Heart left ventricle (tissue), 16 donors: ENCODE measurements at regions not wholly inside any gene's neighbourhood (a gene's known extent, or its start where the extent isn't known, plus 50 kb on each side); places are given as distances from the start of the nearest gene placed in this dataset.

Source experiments
- ATAC-seq, 4 donors: fragments of 200-7000 bp; cut with Tn5 transposase; one replicate each; pipeline ENCODE4 v1.9.1; 2020 to 2022; ENCODE audit warnings: moderate library complexity in 4 of 4, mild to moderate bottlenecking in 3 of 4, moderate number of reproducible peaks in 1 of 4
- DNase-seq, 5 donors: peaks; one replicate each; pipeline ENCODE4 v3.0.0-alpha.2; 2020
- H3K27ac ChIP-seq, 12 donors: fragments of 200-600 bp; sonication (generic) in 4 of 12; one replicate each; pipeline versions ENCODE4 v1.5.0 to v1.8.0; 2016 to 2022; ENCODE audit warnings: mild to moderate bottlenecking in 2 of 12
- H3K27me3 ChIP-seq, 9 donors: fragments of 200-600 bp; sonication (generic) in 2 of 9; one replicate each; pipeline versions ENCODE4 v1.5.1 to v1.8.0; 2016 to 2022; ENCODE audit warnings: mild to moderate bottlenecking in 3 of 9
- H3K36me3 ChIP-seq, 9 donors: fragments of 200-600 bp; sonication (generic) in 2 of 9; one replicate each; pipeline versions ENCODE4 v1.5.0 to v1.8.0; 2018 to 2022; ENCODE audit warnings: mild to moderate bottlenecking in 2 of 9
- H3K4me1 ChIP-seq, 12 donors: fragments of 200-600 bp; sonication (generic) in 4 of 12; one replicate each; pipeline versions ENCODE4 v1.5.0 to v1.8.0; 2016 to 2022; ENCODE audit warnings: mild to moderate bottlenecking in 3 of 12
- H3K4me3 ChIP-seq, 12 donors: fragments of 200-600 bp; sonication (generic) in 4 of 12; one replicate each; pipeline versions ENCODE4 v1.5.0 to v1.8.0; 2017 to 2022; ENCODE audit warnings: mild to moderate bottlenecking in 9 of 12, moderate library complexity in 4 of 12
- H3K9me3 ChIP-seq, 12 donors: fragments of 200-600 bp; sonication (generic) in 4 of 12; one replicate each; pipeline versions ENCODE4 v1.5.0 to v1.8.0; 2016 to 2022; ENCODE audit warnings: mild to moderate bottlenecking in 1 of 12
- POLR2A ChIP-seq, 2 donors: fragments of 450-650 bp; IDR thresholded peaks; one replicate each; pipeline ENCODE4 v1.6.1; 2017; ENCODE audit warnings: antibody characterized with exemption in 2 of 2, mild to moderate bottlenecking in 2 of 2, moderate library complexity in 2 of 2
- WGBS, 4 donors: extraction: QIAGEN DNeasy Blood & Tissue Kit in 2 of 4; methylation state at CpG; one replicate each; pipeline versions ENCODE4 v1.1.5 to v1.1.7; 2013 to 2018; 5-methylcytosine and 5-hydroxymethylcytosine counted together
- intact Hi-C, 10 donors: fragments of 100-400 bp; cut with DNase I; formaldehyde crosslinking; loops; one replicate each; pipeline versions ENCODE4 v1.11.1 to v1.14.2; 2022
- TF ChIP-seq, protein P1 (sequence below), 12 donors: fragments of 200-600 bp; sonication (generic) in 4 of 12; IDR thresholded peaks; one replicate each; pipeline versions ENCODE4 v1.5.0 to v1.8.0; 2018 to 2022; ENCODE audit warnings: antibody characterized with exemption in 12 of 12, mild to moderate bottlenecking in 5 of 12
- donor health status: ischemic (EF 13 %, LVEDD 7.1; RV severe dilation, severe dysfunction).
- donor health status: healthy with polysubstance abuse.
- donor health status: DM: no; HTN: yes; CAD: no.
- donor health status: DM: no; HTN: no; CAD: no.
- donor health status: ischemic (EF 25% LVEDD 6.9; RV normal size, moderate dysfunction).
- donor health status: ischemic (EF 25% LVEDD 5.7; RV mildly dilated, moderate dysfunction).
- donor health status: healthy.
- donor health status: DM: yes; HTN: yes; CAD: no.
- donor health status: ischemic (EF 35%, LVEDD 5.7; RV mildly dilated, moderate dysfunction).
- donor health status: nonischemic (EF 11% LVEDD 7.7; RV severe dilation, severe dysfunction).
- donor health status: DM: yes; HTN: yes; CAD: no.
- donor health status: PGD.
- donor health status: ischemic (EF 29% LVEDD 5.4; RV normal size, mild dysfunction).
- donor health status: nonischemic (EF 23%, LVEDD 6.1; RV moderate dilation, normal function).

GRCh38 chr9:91006046-91006445, 204.4 kb downstream of the SYK start:
- ATAC-seq (no peak), DNase-seq (no peak)
- TF ChIP-seq POLR2A (IDR thresholded peaks at IDR 0.05), result no peak
- no peak overlapping the region for H3K4me3 ChIP-seq
- no peaks in the 10 kb centered on the region for H3K36me3 ChIP-seq
- intact Hi-C loops, result no loop called here
- H3K27me3 ChIP-seq, result no peaks in the 10 kb centered on the region
- WGBS, 4 donors, result 82 to 88% (median 86%) methylated on average over 1 to 3 of the region's 3 CpGs
- peaks cover 0 to 6% (median 0%) of the 10 kb centered on the region in 12 donors for H3K9me3 ChIP-seq
- no peaks in the 10 kb centered on the region for H3K4me1 ChIP-seq
- H3K27ac ChIP-seq, result no peak overlapping the region

DNA sequence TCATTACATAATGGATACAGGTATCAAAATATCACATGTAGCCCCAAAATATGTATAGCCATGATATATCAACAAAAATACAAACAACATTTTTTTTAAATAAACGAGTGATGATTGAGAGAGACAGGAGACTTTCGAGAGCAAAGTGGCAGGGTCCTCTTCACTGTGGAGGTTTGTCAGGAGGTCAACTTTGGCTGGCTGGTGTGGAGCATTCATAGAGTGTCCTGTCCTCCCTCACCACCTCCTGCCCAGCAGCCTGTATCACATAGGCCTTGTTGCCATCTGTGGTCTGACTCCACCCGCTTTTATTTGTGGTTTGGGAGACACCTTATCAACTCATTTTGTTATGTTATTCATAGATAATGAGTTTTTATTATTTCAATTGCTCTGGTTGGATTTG, 206.9 kb downstream of the SYK start:
- intact Hi-C loops, result no loop called here
- WGBS, 4 donors, result 85 to 91% (median 87%) methylated on average over 3 of the region's 3 CpGs
- ATAC-seq (no peak), DNase-seq (no peak)
- H3K27ac ChIP-seq, result no peak overlapping the region
- H3K27me3 ChIP-seq, result peaks cover 0 to under 1% (median 0%) of the 10 kb centered on the region in 9 donors
- no peaks in the 10 kb centered on the region for H3K36me3 ChIP-seq
- H3K4me3 ChIP-seq, result no peak overlapping the region
- TF ChIP-seq, protein P1, sequence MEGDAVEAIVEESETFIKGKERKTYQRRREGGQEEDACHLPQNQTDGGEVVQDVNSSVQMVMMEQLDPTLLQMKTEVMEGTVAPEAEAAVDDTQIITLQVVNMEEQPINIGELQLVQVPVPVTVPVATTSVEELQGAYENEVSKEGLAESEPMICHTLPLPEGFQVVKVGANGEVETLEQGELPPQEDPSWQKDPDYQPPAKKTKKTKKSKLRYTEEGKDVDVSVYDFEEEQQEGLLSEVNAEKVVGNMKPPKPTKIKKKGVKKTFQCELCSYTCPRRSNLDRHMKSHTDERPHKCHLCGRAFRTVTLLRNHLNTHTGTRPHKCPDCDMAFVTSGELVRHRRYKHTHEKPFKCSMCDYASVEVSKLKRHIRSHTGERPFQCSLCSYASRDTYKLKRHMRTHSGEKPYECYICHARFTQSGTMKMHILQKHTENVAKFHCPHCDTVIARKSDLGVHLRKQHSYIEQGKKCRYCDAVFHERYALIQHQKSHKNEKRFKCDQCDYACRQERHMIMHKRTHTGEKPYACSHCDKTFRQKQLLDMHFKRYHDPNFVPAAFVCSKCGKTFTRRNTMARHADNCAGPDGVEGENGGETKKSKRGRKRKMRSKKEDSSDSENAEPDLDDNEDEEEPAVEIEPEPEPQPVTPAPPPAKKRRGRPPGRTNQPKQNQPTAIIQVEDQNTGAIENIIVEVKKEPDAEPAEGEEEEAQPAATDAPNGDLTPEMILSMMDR (IDR thresholded peaks at IDR 0.05), result no peak
- no peak for TF ChIP-seq POLR2A (IDR thresholded peaks at IDR 0.05)
- H3K4me1 ChIP-seq, result no peaks in the 10 kb centered on the region
- peaks cover 0 to 18% (median 0%) of the 10 kb centered on the region in 12 donors for H3K9me3 ChIP-seq

GRCh38 chr9:91011891-91012290, 210.3 kb downstream of the SYK start:
- ATAC-seq, result no peak
- intact Hi-C loops, result no loop called here
- Histone ChIP-seq H3K4me3 (no peak overlapping the region), H3K36me3 (no peaks in the 10 kb centered on the region), H3K27me3 (peaks cover 0 to 5% (median 0%) of the 10 kb centered on the region in 9 donors), H3K9me3 (peaks cover 0 to 17% (median 0%) of the 10 kb centered on the region in 12 donors), H3K4me1 (no peaks in the 10 kb centered on the region), H3K27ac (no peak overlapping the region)
- TF ChIP-seq POLR2A (IDR thresholded peaks at IDR 0.05), result no peak
- TF ChIP-seq, protein P1 (IDR thresholded peaks at IDR 0.05), result no peak
- DNase-seq, result no peak
- WGBS, 4 donors, result 40 to 62% (median 43%) methylated on average over 3 of the region's 3 CpGs

DNA sequence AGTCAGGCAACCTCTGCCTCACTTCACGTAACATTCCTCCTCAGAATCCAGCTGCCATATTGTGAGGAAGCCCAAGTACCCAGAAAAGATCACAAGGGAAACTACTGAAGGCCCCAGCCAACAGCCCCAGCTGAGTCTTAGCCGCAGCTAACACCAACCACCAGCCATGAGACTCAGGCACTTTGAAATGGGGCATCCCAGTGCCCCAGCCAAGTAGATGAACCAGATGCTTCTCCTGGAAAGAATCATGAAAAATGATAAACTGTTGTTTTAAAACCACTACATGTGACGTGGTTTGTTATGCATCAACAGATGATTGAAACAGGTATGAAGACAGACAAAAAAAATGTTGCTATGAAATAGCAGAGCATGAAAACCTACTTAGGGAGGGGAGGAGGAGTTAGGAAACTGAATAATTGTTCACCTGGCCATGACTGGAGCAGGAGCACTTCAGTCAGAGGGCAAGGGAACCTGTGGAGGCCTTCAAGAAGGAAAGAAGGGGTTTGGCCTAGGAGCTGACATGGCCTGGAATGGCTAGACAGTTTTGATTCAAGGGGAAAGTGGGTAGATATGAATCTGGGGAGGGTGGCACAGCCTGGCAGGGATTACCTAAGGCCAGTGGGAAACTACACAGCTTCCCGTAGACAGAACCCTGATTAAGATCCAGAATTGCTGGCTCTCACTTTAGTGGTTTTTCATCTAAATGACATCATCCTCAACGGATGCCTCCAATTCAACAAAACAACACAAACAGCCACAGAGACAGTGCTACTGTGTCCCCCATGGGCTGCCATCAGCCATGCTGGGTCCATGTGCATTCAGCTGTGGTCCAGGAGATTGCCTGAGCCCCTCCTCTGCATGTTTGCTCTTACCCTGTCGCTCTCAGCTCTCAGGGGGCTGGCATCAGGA, 211.6 kb downstream of the SYK start:
- H3K9me3 ChIP-seq, result peaks cover 0 to 15% (median 0%) of the 10 kb centered on the region in 12 donors
- intact Hi-C loops, result no loop called here
- H3K27ac ChIP-seq, result no peak overlapping the region
- ATAC-seq, result no peak
- no peaks in the 10 kb centered on the region for H3K4me1 ChIP-seq
- no peaks in the 10 kb centered on the region for H3K36me3 ChIP-seq
- no peak for DNase-seq
- no peak overlapping the region for H3K4me3 ChIP-seq
- WGBS, 4 donors, result 84 to 90% (median 90%) methylated on average over 6 of the region's 6 CpGs
- peaks cover 0 to 5% (median 0%) of the 10 kb centered on the region in 9 donors for H3K27me3 ChIP-seq
- TF ChIP-seq, protein P1 (IDR thresholded peaks at IDR 0.05), result no peak
- TF ChIP-seq POLR2A (IDR thresholded peaks at IDR 0.05), result no peak
